NOMO-1 treated with dmso at 0.1 percent for 144 hours (cell line): ENCODE measurements at regions not wholly inside any gene's neighbourhood (a gene's known extent, or its start where the extent isn't known, plus 50 kb on each side); places are given as distances from the start of the nearest gene placed in this dataset.

Experiments
- DNase-seq: peaks from one replicate; lab custom pipeline; 2025; ENCODE audit not compliant: unreplicated experiment; lab: John Stamatoyannopoulos, UW

GRCh38 chr3:72439321-72440183, 408.7 kb downstream of the SHQ1 start:
- DNase-seq: no peak

- no peak for DNase-seq
Measured at GRCh38 chr3:72437661-72438406, 410.4 kb downstream of the SHQ1 start.

GRCh38 chr3:72436863-72437592, 411.2 kb downstream of the SHQ1 start:
- no peak for DNase-seq

GRCh38 chr3:72434296-72434695, 413.9 kb downstream of the SHQ1 start:
- no peak for DNase-seq

GRCh38 chr3:72432246-72432645, 416.0 kb downstream of the SHQ1 start:
- no peak for DNase-seq

- no peak for DNase-seq
Measured at GRCh38 chr3:72429589-72430353, 418.5 kb downstream of the SHQ1 start.

- DNase-seq: no peak
Measured at GRCh38 chr3:72428803-72429202, 419.4 kb downstream of the SHQ1 start.

- DNase-seq: no peak
Measured at GRCh38 chr3:72427624-72428023, 420.6 kb downstream of the SHQ1 start.

- no peak for DNase-seq
Measured at GRCh38 chr3:72426618-72427397, 421.4 kb downstream of the SHQ1 start.

GRCh38 chr3:72423643-72424042, 424.6 kb downstream of the SHQ1 start:
- no peak for DNase-seq

- no peak for DNase-seq
Measured at GRCh38 chr3:72421786-72422185, 426.5 kb downstream of the SHQ1 start.

GRCh38 chr3:72421126-72421525, 427.1 kb downstream of the SHQ1 start:
- DNase-seq: no peak

GRCh38 chr3:72418856-72419255, 429.4 kb downstream of the SHQ1 start:
- DNase-seq: no peak

- no peak for DNase-seq
Measured at GRCh38 chr3:72418244-72418643, 430.0 kb downstream of the SHQ1 start.

- no peak for DNase-seq
Measured at GRCh38 chr3:72414481-72415016, 433.7 kb downstream of the SHQ1 start.

- no peak for DNase-seq
Measured at GRCh38 chr3:72413228-72413627, 435.0 kb downstream of the SHQ1 start.

- DNase-seq: no peak
Measured at GRCh38 chr3:72412340-72412956, 435.8 kb downstream of the SHQ1 start.

- no peak for DNase-seq
Measured at GRCh38 chr3:72411843-72412242, 436.4 kb downstream of the SHQ1 start.

- DNase-seq: no peak
Measured at GRCh38 chr3:72411126-72411525, 437.1 kb downstream of the SHQ1 start.
